Muscle of leg (tissue), 3 donors: ENCODE measurements at regions not wholly inside any gene's neighbourhood (a gene's known extent, or its start where the extent isn't known, plus 50 kb on each side); places are given as distances from the start of the nearest gene placed in this dataset.

Source experiments
- DNase-seq: peaks from one replicate; pipeline ENCODE4 v3.0.0; 2013
- H3K27ac ChIP-seq: one replicate; pipeline ENCODE4 v1.5.1; 2013; ENCODE audit warnings: mild to moderate bottlenecking, low read length, control low read depth
- H3K27me3 ChIP-seq: one replicate; pipeline ENCODE4 v1.6.1; 2013; ENCODE audit warnings: low read length; ENCODE audit not compliant: control insufficient read depth, insufficient read depth
- H3K36me3 ChIP-seq: one replicate; pipeline ENCODE4 v1.6.1; 2013; ENCODE audit warnings: low read length; ENCODE audit not compliant: control insufficient read depth, insufficient read depth
- H3K4me1 ChIP-seq: one replicate; pipeline ENCODE4 v1.6.1; 2013; ENCODE audit warnings: low read length; ENCODE audit not compliant: control insufficient read depth, insufficient read depth
- H3K4me3 ChIP-seq: one replicate; pipeline ENCODE4 v1.5.1; 2013; ENCODE audit warnings: low read length, control low read depth
- H3K9me3 ChIP-seq: replicated peaks from 2 replicates; pipeline ENCODE4 v1.6.1; 2013; ENCODE audit warnings: low read depth, low read length; ENCODE audit not compliant: control insufficient read depth
- WGBS: methylation state at CpG from one replicate; pipeline ENCODE4 v1.1.5; 2013; ENCODE audit warnings: missing lambda C conversion rate; ENCODE audit not compliant: insufficient coverage; 5-methylcytosine and 5-hydroxymethylcytosine counted together

GRCh38 chr2:120898961-120899750, 163.5 kb downstream of the GLI2 start:
- H3K4me3 ChIP-seq: no peak overlapping the region
- 29% methylated on average over 16 of the region's 18 CpGs for WGBS
- peak; percentile 92 for DNase-seq
- H3K4me1 ChIP-seq: peaks cover 71% of the 10 kb centered on the region
- no peaks in the 10 kb centered on the region for H3K9me3 ChIP-seq
- H3K27ac ChIP-seq: peak overlapping the region; percentile 71
- peaks cover under 1% of the 10 kb centered on the region for H3K27me3 ChIP-seq
- H3K36me3 ChIP-seq: no peaks in the 10 kb centered on the region

- DNase-seq: peak; percentile 54
- H3K9me3 ChIP-seq: no peaks in the 10 kb centered on the region
- no peaks in the 10 kb centered on the region for H3K36me3 ChIP-seq
- no peak overlapping the region for H3K4me3 ChIP-seq
- peak overlapping the region; percentile 31 for H3K27ac ChIP-seq
- H3K4me1 ChIP-seq: peaks cover 71% of the 10 kb centered on the region
- WGBS: 29% methylated on average over 4 of the region's 6 CpGs
- H3K27me3 ChIP-seq: peaks cover 4% of the 10 kb centered on the region
Measured at GRCh38 chr2:120899771-120900170, 164.1 kb downstream of the GLI2 start.

- DNase-seq: no peak
- Histone ChIP-seq H3K4me3 (no peak overlapping the region), H3K4me1 (peaks cover 73% of the 10 kb centered on the region), H3K9me3 (no peaks in the 10 kb centered on the region), H3K27me3 (peaks cover 4% of the 10 kb centered on the region), H3K36me3 (no peaks in the 10 kb centered on the region), H3K27ac (no peak overlapping the region)
- 19% methylated on average over 7 of the region's 7 CpGs for WGBS
Measured at GRCh38 chr2:120901201-120901600, 165.5 kb downstream of the GLI2 start.

GRCh38 chr2:120902592-120902991, 166.9 kb downstream of the GLI2 start:
- Histone ChIP-seq H3K27ac (no peak overlapping the region), H3K4me3 (no peak overlapping the region), H3K36me3 (peaks cover 2% of the 10 kb centered on the region), H3K9me3 (no peaks in the 10 kb centered on the region), H3K27me3 (peaks cover 4% of the 10 kb centered on the region), H3K4me1 (peaks cover 70% of the 10 kb centered on the region)
- DNase-seq: no peak
- 42% methylated on average over 2 of the region's 2 CpGs for WGBS

GRCh38 chr2:120904379-120904778, 168.7 kb downstream of the GLI2 start:
- 45% methylated on average over 4 of the region's 8 CpGs for WGBS
- no peak for DNase-seq
- Histone ChIP-seq H3K4me3 (no peak overlapping the region), H3K4me1 (peaks cover 58% of the 10 kb centered on the region), H3K9me3 (no peaks in the 10 kb centered on the region), H3K27me3 (peaks cover 8% of the 10 kb centered on the region), H3K36me3 (peaks cover 7% of the 10 kb centered on the region), H3K27ac (peak overlapping the region; percentile 35)

GRCh38 chr2:120904830-120905234, 169.2 kb downstream of the GLI2 start:
- H3K27ac ChIP-seq: peak overlapping the region; percentile 35
- peaks cover 8% of the 10 kb centered on the region for H3K27me3 ChIP-seq
- H3K9me3 ChIP-seq: no peaks in the 10 kb centered on the region
- no peak overlapping the region for H3K4me3 ChIP-seq
- peaks cover 7% of the 10 kb centered on the region for H3K36me3 ChIP-seq
- WGBS: 0% methylated on average over 1 of the region's 5 CpGs
- DNase-seq: peak; percentile 87
- H3K4me1 ChIP-seq: peaks cover 53% of the 10 kb centered on the region

GRCh38 chr2:120905298-120905697, 169.6 kb downstream of the GLI2 start:
- H3K4me3 ChIP-seq: no peak overlapping the region
- peaks cover 7% of the 10 kb centered on the region for H3K36me3 ChIP-seq
- H3K27me3 ChIP-seq: peaks cover 8% of the 10 kb centered on the region
- no peak for DNase-seq
- no peaks in the 10 kb centered on the region for H3K9me3 ChIP-seq
- WGBS: 21% methylated on average over 4 of the region's 5 CpGs
- no peak overlapping the region for H3K27ac ChIP-seq
- peaks cover 48% of the 10 kb centered on the region for H3K4me1 ChIP-seq

GRCh38 chr2:120905824-120906571, 170.3 kb downstream of the GLI2 start:
- 86% methylated on average over 12 of the region's 19 CpGs for WGBS

GRCh38 chr2:120906914-120907313, 171.2 kb downstream of the GLI2 start:
- Histone ChIP-seq H3K27ac (no peak overlapping the region), H3K9me3 (no peaks in the 10 kb centered on the region), H3K27me3 (peaks cover 8% of the 10 kb centered on the region), H3K4me1 (peaks cover 45% of the 10 kb centered on the region), H3K4me3 (no peak overlapping the region), H3K36me3 (peaks cover 7% of the 10 kb centered on the region)
- 91% methylated on average over 6 of the region's 6 CpGs for WGBS
- no peak for DNase-seq

More at GRCh38 chr2:120905824-120906571, 170.3 kb downstream of the GLI2 start:
- peaks cover 44% of the 10 kb centered on the region for H3K4me1 ChIP-seq
- H3K36me3 ChIP-seq: peaks cover 7% of the 10 kb centered on the region
- H3K9me3 ChIP-seq: no peaks in the 10 kb centered on the region
- no peak overlapping the region for H3K27ac ChIP-seq
- H3K4me3 ChIP-seq: no peak overlapping the region
- peaks cover 8% of the 10 kb centered on the region for H3K27me3 ChIP-seq
- DNase-seq: no peak

GRCh38 chr2:120907822-120908221, 172.2 kb downstream of the GLI2 start:
- no peak overlapping the region for H3K4me3 ChIP-seq
- peaks cover 50% of the 10 kb centered on the region for H3K4me1 ChIP-seq
- peaks cover 7% of the 10 kb centered on the region for H3K36me3 ChIP-seq
- no peaks in the 10 kb centered on the region for H3K9me3 ChIP-seq
- H3K27ac ChIP-seq: no peak overlapping the region
- H3K27me3 ChIP-seq: peaks cover 12% of the 10 kb centered on the region
- DNase-seq: no peak
- WGBS: 91% methylated on average over 4 of the region's 4 CpGs
